C1 segment of cervical spinal cord (tissue), 14 donors: ENCODE measurements at regions not wholly inside any gene's neighbourhood (a gene's known extent, or its start where the extent isn't known, plus 50 kb on each side); places are given as distances from the start of the nearest gene placed in this dataset.
"Not testable (repeated sequence)": the region's sequence is repeated elsewhere in the genome, so short reads cannot be mapped to it uniquely, and the experiment has no call there.

Source experiments
- DNase-seq, 14 donors: peaks; one replicate each; lab custom pipeline; 2025; lab: John Stamatoyannopoulos, UW

DNA sequence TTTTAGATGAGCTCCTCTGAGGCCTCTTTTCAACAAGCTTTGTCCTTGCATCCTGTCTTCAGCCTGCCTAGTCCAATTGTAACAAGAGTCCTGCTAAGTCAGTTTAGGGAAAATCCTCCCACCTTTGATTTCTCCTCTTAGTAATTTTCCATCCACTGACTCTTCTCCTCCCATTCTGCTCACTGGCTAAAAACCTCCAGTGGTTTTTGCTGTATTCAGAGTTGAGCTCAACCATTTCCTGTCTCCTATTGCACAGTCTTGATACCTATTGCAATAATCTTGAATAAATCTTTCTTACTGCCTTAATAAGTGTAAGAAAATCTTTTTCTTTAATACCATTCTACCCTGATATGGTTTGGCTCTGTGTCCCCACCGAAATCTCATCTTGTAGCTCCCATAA is 117.8 kb upstream of the ENPP6 start:
- DNase-seq: no peak

DNA sequence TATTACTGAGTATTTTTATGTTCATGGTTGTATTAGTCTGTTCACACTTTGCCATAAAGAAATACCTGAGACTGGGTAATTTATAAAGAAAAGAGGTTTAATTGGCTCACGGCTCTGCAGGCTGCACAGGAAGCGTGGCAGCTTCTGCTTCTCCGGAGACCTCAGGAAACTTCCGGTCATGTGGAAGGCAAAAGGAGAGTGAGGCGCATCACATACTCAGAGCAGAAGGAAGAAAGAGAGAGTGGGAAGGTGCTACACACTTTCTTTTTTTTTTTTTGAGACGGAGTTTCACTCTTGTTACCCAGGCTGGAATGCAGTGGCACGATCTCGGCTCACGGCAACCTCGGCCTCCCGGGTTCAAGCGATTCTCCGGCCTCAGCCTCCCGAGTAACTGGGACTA is 115.8 kb upstream of the ENPP6 start:
- DNase-seq: not testable (repeated sequence)

DNA sequence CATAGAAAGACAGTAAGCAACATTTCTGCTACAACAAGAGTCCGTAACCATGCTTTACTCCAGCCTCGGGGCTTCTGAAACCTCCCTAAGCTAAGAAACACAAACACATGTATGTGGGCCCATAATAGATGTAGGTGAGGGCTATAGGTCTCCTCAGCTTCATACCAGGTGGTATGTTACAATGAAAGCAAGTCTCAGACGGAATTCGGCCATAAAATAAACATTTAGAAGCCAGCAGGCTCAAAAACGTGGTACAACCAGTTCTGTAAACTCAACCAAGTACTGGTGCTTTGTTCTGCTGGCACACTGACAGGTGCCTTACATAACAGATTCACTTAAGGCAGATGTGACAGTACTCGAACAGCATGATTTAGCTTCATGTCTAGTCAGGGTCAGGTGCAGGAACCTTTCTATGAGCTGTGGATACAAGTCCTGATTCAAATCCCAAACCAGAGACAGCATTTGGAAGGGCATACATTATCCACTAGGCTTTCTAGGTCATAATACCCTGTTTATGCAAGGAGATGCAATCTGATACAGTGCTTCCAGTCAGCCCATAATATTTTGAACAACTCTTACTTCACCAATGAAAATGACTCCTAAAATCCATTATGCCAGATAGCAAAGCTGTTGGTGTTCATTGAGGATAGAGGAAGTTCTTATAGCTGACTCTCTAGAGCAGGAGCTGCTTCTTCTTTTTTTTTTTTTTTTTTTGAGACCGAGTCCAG is 113.8 kb upstream of the ENPP6 start:
- DNase-seq: peak in 1 of 14 donors; percentile 14

DNA sequence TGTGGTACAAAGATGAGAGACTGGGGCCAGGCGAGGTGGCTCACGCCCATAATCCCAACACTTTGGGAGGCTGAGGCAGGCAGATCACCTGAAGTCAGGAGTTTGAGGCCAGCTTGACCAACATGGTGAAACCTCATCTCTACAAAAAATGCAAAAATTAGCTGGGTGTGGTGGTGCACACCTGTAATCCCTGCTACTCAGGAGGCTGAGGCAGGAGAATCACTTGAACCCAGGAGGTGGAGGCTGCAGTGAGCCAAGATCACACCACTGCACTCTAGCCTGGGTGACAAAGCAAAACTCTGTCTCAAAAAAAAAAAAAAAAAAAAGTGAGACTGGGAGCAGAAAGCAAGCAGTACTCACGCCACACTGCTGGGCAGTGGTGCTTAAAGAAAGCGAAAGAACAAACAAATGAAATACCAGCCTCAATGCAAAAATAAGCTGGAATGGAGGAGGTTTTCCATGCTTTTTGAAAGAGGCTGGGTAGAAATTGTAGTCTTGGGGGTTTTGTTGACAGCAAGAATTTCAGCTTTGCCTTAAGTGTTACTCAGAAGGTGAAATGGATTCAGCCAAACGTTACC is 112.9 kb upstream of the ENPP6 start:
- DNase-seq: not testable (repeated sequence)

DNA sequence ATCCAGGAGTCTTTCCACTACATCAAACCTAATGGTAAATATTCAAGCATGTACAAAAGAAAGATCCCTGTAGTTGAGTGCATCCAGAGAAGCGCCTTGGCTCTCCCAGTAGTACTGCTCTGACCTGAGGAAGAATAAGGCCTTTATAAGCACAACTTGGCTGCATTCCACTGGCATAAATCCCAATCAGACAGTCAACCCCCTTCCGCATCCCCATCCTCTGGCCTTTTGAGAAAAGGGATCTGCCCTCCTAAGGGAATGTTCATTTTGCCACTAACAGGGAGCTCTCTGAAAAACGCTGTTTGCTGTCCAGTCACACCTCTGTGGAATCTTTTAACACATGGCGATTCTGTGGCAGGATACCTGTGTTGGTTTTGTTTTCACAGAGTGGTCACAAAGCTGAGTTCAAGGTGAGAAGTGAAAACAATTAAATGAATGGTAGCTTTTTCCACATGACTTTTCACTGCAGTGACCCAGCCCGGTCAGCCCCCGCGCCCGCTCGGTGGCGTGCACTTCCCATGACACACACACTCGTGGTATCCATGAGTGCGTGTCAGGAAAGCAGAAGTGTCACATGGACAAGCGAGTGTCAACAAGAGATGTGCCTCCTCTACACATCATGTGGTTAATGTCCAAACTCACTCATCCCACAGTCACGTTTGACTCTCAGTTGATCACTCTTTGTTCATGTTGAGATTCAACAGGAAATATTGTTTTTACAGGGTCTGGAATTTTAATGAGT is 112.2 kb upstream of the ENPP6 start:
- peak in 9 of 14 donors; percentile 22 to 68 (median 46) for DNase-seq

DNA sequence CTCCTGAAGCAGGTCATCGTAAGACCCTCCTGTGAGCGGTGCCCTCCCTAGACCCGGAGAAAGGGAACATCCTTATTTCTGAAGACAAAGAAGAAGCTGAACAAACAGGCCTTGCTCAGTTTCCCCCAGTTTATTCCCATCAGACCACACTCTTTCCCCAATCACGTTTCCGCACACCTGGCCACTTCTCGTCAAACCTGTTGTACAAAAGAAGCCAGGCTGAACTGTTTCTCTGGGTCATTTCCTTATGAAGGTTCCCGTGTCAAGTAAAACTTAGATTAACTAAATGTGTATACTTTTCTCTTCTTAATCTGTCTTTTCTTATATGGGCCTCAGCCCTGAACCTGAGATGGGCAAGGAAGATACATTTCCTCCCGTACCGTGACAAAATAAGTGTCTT is 111.6 kb upstream of the ENPP6 start:
- no peak for DNase-seq

DNA sequence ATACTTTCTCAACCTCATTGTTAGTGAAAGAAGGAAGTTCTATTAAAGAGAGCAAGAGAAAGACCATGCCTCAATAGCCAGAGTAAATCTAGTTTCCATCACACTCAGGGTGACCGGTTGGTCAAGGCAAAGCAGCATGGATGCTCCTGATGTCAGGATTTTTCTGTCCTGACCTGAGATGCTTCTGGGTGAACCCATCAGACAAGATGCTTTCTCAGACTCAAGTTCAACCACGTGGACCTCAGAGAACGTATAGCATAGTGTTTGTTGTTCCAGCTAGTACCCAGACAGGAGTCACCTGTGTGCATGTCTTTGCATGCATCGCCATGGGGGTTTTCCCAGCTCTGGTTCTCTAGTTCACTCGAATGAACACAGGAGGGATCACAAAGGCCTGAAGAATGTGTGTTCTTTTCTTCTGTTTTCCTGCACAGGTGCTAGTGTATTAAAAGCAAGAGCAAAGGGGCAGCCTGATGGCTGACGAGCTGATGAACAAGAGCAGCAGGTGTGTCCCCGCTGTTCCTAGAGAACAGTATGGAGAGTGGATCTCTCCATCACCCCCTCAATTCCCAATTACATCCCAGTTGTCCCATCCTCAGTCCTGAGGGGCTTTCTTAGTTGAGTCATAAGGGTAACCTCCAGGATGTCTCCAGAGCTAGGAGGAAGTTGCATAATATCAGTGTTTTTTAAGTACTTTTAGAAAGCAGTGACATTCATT is 110.5 kb upstream of the ENPP6 start:
- no peak for DNase-seq

DNA sequence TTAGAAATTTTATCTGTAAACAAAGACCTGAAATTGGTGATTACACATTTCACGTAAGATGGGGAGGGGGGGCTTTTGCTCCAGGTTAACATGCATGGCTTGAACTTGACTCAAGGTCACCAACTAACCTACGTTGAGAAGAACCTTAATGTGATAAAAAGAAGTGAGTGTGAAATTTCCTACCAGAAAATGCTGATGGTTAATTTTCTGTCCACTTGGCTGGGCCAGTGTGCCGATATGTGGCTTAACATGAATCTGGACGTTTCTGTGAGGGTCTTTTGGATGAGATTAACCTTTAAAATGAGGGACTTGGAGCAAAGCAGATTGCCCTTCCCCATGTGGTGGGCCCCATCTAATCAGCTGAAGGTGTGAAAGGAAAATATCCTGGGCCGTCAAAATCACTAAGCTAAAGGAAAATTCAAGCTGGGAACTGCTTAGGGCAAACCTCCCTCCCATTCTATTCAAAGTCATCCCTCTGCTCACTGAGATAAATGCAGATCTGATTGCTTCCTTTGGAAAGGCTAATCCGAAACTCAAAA is 107.3 kb upstream of the ENPP6 start:
- DNase-seq: no peak

DNA sequence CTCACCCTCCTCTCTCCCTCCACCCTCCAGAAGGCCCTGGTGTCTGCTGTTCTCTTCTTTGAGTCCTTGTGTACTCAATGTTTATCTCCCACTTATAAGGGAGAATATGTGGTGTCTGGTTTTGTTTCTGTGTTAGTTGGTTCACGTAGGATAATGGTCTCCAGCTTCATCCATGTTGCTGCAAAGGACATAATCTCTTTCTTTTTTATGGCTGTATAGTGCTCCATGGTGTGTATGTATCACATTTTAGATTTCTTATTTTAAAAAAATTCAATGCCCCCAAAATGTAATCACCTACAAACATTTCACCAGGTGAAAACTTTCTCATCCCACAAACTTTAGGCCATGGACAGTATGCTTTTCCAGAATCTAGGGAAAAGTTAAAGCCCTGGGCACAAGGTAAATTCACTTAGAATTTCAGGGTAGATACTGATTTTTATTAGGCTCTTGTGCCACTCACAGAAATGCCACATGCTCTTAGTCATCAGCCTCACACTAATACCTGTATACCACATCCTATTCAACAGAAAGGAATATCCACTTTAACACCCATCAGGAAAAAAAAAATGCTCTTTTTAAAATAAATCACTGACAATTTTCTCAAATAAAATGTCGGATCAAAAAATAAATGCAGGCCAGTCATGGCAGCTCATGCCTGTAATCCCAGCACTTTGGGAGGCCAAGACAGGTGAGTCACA is 104.8 kb upstream of the ENPP6 start:
- DNase-seq: no peak

DNA sequence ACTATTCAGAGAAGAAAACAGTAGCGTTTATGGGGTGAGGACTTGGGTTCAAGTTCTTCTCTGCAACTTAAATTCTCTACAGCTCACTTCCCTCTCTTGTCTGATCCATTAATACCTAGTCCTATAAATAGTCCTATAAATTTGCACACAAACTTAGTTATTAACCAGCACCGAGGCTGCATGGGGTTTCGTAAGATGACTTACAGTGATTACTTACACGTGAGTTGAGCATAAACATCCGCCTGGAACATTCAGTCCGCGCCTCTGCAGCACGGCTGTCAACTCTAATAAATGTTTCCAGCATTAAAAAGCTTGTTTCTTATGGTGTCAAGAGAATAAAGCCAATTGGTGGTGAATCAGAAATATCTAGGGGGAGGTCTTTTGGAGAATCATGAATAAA is 103.0 kb upstream of the ENPP6 start:
- no peak for DNase-seq

DNA sequence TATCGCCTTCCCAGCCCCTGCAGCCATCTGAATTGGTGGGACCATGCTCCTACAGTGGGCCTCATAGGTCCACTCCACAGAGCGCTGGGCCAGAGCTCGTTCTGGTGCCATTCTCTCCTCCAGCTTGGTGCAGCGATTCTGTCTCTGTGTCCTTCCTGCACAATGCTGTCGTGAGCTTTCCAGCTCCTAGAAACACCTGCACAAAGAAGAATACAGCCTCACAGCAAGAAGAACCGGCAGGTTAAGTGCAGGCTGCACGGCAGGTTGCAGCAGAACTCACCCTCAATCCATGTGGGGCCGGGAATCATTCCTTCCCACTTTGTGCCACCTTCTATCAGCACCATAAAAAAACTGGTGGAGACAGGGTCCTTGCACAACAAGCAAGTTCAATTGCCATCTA is 101.2 kb upstream of the ENPP6 start:
- no peak for DNase-seq

DNA sequence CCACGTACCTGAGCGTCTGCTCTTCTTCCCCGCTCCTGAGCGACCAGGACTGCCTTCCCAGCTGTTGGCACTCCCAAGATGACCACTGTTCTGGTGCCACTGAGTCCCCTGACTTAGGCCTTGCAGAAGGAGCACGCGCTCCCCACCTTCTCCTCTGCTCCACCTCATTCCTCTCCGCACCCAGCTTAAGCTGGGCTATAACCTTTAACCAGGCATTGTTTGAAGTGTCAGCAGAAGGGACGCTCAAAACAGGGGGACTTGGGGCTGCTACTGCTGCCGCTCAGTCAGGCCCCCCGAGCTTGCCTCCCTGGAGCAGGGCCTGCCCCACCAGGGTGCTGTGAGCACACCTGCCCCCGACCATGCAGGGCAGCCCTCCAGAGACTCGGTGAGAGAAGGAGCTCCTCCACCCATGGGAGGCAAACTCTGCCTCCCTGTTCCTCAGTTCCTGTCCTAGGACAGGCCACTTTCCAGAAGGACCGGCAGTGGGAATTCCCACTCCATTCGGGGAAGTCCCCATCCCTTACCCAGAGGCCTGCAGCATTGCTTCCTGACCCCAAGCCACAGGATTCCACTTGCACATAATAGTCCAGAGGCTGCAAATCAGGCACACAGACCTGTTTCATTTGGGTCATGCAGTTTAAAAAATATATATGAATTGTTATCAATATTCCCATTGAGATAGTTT is 99.7 kb upstream of the ENPP6 start:
- no peak for DNase-seq

DNA sequence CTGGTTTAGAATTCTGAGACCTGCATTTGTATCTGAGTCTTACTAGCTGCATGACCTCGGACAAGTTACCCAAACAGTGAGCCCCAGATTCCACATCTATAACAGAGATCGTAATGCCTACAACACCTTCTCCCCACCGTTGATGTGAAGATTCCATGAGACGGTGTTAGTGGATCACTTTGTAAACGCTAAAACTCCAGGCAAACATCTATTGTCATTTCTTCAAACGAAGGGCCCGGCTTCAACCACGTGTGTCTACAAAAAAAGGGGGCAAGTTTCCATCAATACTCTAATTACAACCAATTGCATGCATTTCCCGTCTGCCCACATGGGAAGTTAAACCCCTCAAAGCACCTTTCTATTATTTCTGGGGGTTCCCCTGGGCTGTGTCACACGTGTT is 99.1 kb upstream of the ENPP6 start:
- DNase-seq: no peak

DNA sequence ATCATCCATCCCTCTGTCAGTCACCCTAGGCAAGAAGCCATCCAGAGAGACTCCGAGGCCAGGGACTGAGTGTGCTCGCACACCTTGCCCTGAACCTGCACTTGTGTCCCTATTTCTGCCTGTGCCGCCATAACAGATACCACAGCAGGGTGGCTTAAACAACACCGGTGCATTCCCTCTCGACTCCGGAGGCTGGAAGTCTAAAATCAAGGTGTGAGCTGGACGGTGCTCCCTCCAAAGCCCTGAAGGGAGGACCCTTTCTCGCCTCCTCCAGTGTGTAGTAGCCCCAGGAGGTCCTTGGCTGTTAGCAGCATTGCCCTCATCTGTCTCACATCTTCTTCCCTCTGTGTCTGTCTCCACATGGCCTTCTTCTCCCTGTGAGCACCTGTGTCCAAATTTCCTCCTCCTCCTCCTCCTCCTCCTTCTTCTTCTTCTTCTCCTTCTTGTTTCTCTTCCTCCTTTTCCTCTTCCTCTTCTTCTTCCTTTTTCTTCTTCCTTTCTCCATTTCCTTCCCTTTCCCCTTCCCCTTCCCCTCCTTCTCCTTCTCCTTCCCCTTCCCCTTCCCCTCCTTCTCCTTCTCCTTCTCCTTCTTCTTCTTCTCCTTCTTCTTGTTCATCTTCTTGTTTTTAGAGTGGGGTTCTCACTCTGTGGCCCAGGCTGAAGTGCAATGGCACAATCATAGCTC is 98.1 kb upstream of the ENPP6 start:
- no peak for DNase-seq

DNA sequence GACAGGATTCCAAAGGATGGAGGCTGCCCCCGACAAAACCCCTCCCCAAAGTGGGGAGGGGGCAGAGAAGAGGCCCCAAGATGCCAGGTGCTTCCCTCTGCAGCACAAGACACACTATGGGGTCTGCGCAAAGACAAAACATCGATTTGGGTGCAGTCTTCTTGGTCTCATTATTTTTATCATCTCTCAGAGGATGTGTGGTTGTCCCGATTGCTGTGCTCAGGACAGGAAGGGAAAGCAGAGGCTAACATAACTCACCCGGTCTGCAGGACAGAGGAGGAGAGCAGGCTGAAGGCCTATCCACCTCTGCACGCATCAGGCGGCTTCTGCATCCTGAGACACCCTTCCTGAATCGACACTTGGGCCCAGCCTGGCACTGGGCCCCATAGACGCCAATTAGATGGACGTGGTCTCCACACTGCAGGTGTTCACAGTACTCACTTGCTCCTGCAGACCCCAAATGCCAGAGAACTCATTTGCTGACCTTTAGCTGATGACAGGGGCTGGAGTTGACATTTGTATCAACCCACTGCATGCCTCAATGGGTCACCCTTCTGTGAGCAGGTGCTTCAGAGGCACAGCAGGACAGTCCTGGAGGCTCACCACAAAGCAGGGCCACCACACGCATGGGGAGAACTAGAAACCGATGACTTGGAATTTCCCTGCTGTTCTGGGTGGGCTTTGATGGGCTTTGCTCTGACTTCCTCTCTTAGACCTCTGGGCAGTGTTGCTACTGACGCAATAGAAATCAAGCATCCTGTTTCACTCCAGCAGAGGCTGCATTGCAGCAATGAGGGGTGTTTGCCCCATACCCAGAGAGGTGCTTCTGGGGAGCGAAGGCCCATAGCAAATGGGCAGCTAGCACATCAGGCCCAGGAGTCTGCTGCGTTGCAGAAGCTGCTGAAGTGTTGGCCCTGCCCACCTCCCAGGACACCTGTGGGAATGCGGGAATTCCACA is 96.3 kb upstream of the ENPP6 start:
- DNase-seq: peak in 1 of 14 donors; percentile 17

DNA sequence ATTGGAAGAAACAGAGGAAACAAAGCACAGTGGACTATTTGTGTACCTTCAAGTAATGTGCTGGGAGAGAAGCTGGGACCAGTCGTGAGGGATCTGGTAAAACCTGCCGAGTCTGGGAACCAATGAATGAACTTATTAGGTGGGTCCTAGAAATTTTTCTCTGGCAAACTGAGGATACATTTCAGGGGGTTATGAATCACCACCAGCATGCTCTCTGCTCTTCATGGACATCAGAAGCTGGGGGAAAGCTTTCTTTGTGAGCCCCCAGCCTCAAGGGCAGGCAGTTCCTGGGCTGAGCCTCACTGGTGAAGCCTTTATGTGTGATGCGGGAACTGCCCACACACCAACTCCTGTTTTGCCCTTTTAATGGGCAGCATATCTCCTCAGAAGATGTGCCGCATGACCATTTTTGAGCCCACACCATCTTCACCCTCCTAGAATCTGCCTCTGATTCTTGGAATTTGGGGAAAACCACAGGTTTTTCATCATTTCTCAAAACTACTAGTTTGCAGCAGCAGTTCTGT is 95.4 kb upstream of the ENPP6 start:
- DNase-seq: no peak

DNA sequence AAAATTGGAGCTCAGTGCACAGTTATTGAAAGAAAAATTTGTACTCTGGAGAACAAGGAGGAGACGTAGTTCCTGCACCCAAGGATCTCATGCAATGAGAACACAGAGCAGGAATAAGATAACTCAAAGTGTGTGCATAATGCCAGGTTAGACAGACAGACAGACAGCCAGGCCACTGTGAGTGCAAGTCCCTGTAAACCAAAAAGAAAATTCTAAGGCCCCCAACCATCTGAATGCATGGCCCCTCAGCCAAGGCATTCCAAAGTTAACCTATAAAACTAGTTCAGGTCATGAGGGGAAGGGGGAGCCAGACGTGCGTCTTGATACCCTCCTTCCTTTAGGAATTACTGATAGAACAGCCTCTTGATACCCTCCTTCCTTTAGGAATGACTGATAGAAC is 94.5 kb upstream of the ENPP6 start:
- DNase-seq: no peak

DNA sequence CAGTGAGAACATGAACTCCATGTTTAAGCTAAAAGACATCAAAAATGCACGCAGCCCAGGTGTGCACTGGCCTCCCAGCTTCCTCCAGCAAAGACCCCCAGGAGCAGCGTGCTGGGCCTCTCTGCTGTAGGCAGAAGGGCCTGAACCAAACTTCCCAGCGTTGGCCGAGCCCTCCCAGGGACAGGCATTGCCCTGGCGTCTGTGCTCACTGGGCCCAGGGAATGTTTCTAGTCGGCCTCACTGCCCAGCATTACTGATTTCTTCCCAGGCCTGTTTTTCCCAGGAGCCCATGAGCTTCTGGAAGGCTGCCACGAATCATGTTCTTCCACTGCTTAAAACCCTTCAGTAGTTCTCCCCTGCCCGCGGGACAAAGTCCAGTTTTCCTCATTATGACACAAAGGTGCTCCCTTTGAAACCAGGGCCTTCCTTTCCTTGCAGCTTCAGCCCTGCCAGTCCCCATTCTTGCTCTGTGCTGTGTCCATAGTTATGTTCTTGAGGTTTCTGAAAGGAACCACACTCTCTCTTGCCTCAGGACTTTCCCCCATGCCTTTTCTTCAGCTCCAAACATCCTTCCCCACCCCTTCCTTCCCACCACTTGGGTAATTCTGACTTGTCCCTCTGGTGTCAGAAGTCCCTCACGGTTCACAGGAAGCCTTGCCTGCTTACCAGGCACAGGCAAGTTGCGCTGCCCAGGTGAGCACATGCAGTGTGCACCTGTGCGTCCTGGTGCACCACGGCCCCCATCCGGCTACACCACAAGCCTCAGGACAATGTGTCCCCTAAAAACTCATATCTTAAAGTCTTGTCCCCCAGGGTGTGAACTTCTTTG is 93.4 kb upstream of the ENPP6 start:
- no peak for DNase-seq
